Pons (tissue), 1 donor: ENCODE measurements at regions not wholly inside any gene's neighbourhood (a gene's known extent, or its start where the extent isn't known, plus 50 kb on each side); places are given as distances from the start of the nearest gene placed in this dataset.
"Not testable (repeated sequence)": the region's sequence is repeated elsewhere in the genome, so short reads cannot be mapped to it uniquely, and the experiment has no call there.

ENCODE experiments used
- DNase-seq: peaks from one replicate; pipeline ENCODE4 v3.0.0-alpha.2; 2016; ENCODE audit warnings: low spot score

DNA sequence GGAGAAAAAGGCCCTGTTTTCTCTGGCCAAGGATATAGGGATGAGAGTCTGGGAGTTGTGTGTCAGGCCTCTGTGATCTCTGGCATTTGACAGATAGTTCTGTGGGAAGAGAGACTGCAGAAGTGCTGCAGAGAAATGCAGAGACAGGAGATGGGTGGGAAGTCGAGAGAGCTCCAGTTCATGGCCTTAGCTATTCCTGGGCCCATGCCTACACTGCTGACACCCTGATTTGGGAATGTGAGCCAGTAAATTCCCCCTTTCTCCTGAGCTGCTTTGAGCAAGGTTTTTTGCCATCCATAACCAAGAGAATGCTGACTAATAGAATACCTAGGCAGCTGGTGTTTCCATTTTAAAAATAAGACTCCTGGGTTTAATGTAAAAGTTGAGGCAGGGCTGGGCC is 59.3 kb downstream of the EBLN2 start:
- DNase-seq, result no peak

DNA sequence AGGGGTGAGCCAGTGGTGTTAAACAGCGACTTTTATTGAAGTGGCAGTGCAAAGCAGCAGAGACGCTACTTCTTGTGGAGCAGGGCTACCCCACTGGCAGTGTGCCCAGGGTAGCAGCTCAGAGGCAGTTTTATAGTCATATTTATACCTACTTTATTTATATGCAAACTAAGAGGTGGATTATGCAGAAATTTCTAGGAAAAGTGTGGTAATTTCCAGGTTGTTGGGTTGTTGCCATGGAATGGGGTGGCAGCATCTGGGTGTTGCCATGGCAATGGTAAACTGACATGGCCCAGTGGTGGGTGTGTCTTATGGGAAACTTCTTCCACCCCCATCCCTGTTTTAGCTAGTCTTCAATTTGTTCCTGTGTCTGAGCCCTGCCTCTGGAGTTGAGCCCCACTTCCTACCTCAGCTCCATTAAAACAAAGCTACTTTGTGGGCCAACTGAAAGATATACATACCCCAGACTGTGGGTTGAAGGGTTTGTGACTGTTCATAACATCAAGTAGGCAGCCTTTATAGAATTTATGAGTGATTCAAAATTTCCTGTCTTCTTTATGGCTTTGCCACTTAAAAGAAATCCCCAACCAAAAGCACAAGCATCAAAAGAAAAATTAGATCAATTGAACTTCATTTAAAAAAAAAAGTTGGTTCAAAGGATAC is 60.3 kb downstream of the EBLN2 start:
- DNase-seq, result no peak

DNA sequence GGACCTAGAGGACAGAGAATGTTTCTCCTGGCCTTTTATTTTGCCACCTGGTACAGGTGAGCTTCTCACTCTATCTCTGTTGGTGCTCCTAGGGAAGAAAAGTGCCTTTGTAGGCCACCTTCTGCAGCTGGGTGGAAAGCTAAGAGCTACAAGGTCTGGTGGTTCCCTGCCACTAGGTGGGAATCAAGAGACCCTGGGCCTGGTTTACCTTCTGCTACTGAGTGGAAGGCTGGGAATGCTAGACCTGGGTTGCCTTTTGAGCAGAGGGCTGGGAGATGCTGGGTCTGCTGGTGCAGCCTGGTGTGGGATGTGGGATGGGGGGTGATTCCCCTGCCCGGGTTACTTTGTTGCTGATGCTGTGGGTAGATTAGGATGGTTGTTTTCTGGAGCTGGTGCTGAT is 72.6 kb downstream of the EBLN2 start:
- DNase-seq, result no peak

DNA sequence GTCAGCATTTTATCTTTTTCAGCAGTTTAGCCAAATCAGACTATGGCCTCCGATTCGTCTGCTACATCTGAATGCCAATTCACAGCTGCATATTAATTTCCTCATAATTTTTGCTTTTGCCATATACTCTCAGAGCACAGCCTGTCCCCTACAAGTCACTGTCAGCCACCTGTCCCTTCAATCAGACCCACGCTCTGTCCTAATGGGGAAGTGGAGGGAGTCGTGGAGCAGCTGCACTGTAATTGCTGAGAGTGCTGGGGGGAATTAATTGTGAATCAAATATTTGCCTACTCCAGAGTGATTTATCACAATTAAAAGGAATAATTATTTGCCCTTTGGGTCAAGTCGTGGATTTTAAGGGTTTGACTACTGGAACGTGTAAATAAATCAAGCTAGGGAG is 75.5 kb downstream of the EBLN2 start:
- DNase-seq, result no peak

DNA sequence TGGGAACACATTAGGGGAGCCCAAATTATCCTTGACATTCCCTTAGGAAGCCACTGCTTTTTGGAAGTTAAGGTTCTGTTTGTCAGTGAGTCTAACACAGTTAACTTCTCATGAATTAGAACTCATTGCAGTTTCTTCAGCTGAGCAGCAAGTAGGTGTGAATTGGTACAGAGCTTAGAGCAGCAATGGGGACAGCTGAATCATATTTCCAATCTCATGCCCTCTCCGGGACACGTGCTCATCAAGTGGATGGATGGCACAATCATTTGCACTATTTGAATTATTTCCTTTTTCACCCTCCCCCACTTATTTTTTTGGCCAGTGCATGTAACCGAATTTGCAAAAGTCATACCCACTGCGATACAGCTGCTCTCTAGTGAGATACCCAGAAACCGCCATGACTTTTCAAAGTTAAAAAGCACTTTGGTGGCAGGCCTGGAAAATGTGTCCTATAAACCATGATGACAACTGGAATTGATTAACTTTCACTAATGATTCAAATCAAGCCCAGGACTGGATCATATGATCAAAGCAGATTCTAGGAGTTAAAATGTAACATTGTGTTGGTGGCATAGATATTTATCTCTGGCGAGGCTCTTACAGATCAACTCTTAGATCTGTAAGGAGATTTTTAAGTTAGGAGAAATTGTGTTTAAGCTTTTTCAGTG is 76.4 kb downstream of the EBLN2 start:
- no peak for DNase-seq

DNA sequence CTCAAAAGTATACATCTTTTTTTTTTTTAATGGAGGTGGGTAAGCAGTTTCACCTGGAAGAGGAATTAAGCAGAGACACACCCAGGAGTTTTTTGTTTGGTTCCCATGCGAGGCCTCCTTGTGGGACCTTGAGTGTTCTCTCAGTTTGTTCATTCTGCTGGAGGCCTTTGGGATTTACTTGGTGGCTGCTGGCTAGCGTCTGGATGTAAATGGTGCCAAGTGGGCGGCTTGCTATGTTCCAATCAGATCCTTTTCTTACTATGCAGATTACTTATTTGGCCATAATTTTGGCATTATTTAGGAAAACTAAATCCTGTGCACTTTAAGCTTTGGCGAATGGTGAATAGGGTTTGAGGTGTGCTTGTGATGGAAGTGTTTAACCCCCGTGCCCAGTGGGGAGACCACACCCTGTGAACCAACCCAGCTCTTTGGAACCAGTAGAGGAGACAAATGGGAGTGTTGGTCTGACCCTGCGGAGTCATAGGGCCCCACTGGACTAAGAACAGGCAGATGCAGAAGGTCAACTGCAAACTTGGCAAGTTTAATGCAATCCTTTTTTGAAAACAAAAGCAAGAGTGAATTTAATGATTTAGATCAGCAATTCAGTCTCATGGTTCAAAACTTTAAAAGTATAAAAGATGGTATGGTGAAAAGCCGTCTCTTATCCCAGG is 79.4 kb downstream of the EBLN2 start:
- no peak for DNase-seq

DNA sequence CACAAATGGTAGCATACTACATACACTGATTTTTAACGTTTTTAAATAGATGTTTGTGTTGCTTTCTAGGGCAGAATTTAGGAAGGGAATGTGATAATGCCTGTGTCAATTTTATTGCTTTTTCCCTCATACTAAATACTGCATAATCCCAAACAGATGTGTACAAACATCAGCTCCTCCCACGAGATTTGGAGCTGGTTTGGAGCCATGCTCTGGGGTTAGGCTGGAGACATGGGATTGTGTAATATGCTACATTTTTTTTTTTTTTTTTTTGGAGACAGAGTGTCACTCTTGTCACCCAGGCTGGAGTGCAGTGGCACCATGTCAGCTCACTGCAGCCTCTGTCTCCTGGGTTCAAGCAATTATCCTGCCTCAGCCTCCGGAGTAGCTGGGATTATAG is 80.1 kb downstream of the EBLN2 start:
- DNase-seq, result no peak

DNA sequence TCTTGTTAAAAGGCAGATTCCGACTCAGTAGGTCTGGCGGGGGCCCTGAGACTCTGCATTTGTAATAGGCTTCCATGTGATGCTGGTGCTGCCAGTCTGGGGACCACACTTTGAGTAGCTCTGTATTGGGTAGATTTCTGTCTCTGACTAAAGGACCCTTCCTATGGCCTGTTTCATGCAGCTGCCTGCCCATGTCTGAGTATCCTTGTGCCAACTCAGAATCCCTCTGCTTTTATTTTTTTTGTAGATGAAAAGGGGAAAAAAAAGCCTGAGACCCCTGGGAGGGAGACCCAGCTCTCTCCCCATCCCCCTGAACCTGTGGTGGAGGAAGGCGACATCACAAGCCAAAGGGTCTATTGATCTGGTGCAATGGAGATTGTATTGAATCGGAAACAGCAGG is 81.9 kb downstream of the EBLN2 start:
- DNase-seq, result no peak

DNA sequence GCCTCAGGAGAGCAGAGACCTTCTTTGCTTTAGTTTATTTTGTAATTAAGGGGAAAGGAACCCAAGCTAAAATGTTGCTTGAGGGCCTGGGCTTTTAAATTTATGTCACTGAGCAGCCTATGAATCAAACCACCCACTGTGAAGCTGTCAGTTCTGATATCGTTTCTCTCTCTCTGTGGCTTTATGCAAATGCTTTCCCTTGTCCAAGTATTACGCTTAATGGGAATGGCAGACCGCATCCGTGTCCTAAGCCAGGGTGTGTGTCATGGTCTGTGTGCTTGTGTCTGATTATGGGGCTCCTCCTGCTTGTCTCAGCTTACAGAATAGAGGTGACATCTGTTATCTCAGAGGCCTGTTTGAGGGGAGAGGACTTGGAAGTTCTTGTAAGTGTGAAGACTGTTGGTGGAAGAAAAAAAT is 82.4 kb downstream of the EBLN2 start:
- DNase-seq, result no peak

DNA sequence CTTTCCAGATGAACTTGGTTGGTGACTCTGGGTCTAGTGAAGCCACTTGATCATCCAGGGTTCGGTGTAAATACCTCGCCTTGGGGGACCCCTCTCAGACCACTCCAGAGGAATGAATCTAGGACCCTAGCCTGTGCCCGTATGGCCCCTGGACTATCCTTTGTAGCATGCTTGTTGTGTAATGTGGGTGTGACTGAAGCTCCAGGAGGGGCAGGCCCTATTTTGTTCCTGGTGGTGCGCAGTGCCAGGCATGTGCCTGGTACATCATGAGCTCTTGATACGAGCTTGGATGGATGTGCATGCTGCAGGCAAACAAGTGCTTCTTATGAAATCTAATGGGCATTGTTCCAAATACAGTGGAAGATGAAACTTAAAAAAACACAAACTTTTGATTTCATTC is 82.8 kb downstream of the EBLN2 start:
- no peak for DNase-seq

DNA sequence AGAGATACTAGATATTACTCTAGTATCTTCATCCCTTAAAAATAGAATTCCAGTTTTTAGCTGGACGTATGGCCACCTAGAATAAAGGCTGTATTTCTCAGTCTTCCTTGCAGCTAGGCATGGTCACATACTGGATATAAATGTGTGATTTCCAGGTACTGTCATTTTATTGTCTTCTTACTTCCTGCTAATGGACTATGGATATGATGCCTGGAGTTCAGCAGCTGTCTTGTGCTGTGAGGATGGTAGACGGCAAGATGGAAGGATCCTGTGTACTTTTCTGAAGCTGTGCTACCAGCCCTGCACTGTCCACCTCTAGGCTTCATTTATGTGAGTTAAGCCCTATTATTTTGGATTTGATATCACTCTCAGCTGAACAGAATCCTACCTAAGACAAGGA is 83.4 kb downstream of the EBLN2 start:
- DNase-seq, result no peak

DNA sequence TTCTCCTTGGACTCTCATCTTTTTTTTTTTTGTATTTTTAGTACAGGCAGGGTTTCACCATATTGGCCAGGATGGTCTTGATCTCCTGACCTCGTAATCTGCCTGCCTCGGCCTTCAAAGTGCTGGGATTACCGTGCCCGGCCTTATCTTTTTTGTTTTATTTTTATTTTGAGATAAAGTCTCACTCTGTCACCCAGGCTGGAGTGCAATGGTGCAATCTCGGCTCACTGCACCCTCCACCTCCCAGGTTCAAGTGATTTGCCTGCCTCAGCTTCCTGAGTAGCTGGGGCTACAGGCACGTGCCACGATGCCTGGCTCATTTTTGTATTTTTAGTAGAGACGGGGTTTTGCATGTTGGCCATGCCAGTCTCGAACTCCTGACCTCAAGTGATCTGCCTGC is 86.0 kb downstream of the EBLN2 start:
- not testable (repeated sequence) for DNase-seq

DNA sequence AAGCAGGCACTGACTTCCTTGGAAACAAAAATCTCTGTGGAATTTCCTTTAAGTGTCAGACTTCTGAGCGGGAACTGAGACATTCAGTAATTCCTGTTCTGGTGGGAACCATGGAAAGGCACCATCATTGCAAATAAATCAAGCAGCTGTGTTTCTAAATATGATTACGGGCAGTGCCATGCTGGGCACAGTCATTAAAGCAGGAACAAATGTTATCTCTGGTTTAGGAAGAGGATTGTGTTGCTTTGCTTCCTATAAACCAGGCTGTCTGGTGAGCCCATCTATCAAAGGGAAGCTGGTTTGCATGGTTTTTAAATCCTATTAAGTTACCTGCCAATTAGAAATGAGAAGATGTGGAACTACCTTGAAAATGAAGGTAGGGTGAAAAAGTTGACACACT is 86.7 kb downstream of the EBLN2 start:
- DNase-seq, result no peak

DNA sequence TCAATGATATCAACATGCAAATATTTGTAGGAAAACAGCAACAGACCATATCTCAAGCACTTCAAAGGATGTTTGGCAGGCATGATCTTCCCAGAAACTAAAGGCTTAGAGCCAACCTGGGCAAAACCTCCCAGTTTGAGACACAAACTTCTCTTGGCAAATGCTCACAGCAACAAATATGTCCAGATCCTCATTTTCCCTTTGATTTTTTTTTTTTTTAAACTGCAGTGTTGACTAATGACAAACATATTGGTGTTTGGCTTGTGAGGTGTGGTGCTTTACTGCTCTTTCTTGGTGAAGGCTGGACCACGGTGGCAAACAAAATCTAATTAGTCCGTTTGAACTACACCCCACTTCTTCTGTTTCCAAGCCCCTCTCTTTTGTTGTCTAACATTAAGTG is 87.2 kb downstream of the EBLN2 start:
- DNase-seq, result no peak

DNA sequence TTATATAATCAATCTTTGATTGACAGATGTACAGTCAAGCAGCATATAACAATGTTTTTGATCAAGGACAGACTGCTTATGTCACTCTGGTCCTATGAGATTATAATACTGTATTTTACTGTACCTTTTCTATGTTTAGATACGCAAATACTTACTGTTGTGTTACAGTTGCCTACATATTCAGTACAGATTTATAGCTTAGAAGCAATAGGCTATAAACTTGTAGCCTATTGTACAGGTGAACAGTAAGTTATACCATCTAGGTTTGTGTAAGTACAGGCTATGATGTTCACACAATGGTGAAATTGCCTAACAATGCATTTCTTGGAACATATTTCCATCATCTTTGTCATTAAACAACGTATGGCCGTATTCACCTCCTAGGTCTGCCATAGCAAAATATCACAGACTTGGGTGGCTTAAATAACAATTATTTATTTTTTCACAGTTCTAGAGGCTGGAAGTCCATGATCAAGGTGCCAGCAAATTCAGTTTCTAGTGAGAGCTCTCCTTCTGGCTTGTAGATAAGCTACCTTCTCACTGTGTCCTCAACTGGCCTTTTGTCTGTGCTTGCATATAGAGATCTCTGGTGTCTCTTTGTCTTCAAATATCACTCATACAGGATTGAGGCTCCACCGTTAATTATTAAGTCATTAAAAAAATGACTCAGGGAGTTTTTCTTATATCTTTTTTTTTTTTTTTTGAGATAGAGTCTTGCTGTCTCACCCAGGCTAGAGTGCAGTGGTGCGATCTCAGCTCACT is 89.1 kb downstream of the EBLN2 start:
- DNase-seq, result no peak

DNA sequence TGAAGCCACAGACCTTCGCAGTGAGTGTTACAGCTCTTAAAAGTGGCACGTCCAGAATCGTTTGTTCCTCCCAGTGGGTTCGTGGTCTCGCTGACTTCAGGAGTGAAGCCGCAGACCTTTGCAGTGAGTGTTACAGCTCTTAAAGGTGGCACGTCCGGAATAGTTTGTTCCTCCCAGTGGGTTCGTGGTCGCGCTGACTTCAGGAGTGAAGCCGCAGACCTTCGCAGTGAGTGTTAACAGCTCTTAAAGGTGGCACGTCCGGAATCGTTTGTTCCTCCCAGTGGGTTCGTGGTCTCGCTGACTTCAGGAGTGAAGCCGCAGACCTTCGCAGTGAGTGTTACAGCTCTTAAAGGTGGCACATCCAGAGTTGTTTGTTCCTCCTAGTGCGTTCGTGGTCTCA is 91.1 kb downstream of the EBLN2 start:
- DNase-seq, result not testable (repeated sequence)

DNA sequence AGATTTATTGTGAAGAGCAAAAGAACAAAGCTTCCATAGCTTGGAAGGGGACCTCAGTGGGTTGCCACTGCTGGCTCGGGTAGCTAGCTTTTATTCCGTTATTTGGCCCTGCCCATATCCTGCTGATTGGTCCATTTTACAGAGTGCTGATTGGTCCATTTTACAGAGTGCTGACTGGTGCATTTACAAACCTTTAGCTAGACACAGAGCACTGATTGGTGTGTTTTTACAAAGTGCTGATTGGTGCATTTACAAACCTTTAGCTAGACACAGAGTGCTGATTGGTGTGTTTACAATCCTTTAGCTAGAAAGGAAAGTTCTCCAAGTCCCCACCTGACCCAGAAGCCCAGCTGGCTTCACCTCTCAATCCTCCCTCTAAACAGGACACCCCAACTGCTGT is 91.6 kb downstream of the EBLN2 start:
- DNase-seq, result not testable (repeated sequence)

DNA sequence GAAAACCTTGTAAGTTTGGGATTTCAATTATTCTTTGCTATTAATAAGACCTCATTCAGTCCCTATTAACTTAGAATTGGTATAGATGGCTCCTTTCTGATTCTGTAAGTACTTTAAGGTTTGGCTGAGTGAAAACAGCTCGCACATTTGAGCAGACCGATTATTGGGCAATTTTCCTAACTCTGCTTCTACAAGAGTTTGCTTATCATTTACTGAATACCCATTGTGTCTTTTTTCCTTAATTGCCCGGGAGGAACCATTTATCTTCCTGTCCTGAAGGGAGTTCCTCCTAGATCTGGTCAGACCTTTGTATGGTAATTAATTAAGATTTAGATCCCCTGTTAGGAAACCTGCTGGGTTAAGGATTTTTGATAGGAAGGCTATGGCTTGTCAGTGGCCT is 92.8 kb downstream of the EBLN2 start:
- not testable (repeated sequence) for DNase-seq

DNA sequence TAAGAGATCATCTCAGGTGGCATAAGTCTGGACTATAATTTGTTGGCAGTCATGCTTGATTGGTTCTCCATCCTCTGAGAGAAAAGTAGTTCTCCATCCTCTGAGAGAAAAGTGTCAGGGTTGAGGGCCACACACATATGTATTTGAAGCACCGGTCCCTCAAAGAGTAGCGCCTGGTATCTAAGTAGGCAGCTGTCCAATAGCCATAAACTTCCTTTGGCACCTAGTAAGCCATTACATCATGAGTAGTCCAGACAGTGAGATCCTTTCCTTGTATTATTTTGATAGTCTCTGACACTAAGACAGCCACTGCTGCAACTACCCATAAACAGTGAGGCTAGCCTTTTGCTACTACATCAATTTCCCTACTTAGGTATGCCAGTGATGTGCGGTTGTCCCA is 94.0 kb downstream of the EBLN2 start:
- DNase-seq, result not testable (repeated sequence)

DNA sequence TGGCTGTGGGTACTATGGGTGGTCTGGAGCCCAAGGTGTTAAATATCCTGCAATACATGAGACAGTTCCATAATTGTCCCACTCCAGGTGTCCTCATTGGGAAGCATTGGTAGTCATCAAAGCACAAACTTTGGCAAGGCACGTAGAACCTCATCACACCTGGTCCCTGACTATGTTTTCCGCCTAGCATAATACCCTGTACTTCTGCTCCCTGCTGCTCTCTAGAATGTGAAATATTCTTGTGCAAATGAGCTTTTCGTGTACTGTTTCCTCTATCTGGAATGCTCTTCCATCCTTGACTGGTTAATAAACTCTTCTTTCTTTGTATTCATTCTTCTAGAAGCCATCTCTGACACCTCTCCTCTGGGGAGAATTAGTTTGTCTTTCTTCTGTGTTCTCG is 103.2 kb downstream of the EBLN2 start:
- no peak for DNase-seq

DNA sequence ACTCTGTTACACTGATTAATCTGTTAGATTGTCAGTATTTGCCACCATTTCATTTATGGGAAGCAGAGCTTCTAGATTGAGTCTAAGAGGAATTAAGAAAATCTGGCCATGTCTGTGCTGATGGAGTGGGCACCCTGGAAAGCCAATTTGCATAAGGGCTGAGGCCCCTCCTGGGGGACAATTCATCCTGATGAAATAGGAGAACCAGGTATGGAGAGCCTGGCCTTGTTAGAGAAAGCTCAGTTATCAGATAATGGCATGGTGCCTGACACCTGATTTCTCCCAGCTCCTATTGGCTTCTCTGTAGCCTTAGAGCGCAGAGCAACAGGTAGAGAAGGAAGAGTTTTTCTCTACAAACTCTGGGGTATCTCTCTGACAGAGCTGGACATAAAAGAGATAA is 114.2 kb downstream of the EBLN2 start:
- no peak for DNase-seq

DNA sequence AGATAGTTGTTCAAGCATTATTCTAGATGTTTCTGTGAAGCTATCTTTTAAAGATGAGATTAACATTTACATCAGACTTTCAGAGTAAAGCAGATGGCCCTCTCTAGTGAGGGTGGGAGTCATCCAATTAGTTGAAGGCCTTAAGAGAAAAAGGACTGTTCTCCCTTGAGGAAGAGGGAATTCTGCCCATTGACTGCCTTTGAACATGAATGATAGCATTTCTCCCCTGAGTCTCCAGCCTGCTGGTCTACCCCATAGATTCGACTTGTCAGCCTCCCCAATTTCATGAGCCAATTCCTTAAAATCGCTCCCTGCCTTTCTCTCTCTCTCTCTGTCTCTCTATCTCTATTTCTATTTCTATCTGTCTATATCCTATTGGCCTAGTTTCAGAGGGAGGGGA is 115.5 kb downstream of the EBLN2 start:
- DNase-seq, result no peak

DNA sequence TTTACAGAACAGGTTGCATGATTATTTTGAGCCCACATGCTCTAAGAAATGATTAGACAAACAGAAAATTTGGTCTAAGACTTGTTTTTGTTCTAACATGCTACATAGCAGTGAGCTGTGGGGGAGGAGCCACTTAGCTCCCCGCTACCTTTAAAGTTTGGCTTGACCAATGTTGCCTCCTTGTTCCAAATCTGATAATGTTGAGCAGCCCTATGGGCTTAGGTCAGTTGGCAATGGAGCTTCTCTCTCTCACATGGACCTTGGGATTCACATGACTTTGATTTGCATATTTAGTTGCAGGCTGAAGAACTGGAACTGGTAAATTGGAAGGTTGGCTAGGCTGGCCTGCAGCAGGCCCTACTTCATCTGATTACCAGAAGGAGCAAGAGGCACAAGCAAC is 116.4 kb downstream of the EBLN2 start:
- no peak for DNase-seq
